AG04450 (cell line): ENCODE measurements at regions not wholly inside any gene's neighbourhood (a gene's known extent, or its start where the extent isn't known, plus 50 kb on each side); places are given as distances from the start of the nearest gene placed in this dataset.

Source experiments
- CTCF ChIA-PET: fragments of 300-600, 350-600 bp; formaldehyde crosslinking; extraction: SDS; loops from one replicate; lab custom pipeline; 2022; ENCODE audit warnings: antibody characterized with exemption, inconsistent platforms; lab: Charles Lee
- POLR2A ChIA-PET: fragments of 350-600 bp; formaldehyde crosslinking; extraction: SDS; loops from one replicate; lab custom pipeline; 2021; ENCODE audit warnings: antibody characterized with exemption, inconsistent platforms; lab: Yijun Ruan, JAX
- DNase-seq: peaks from one replicate; pipeline ENCODE4 v3.0.0-alpha.2; 2011; ENCODE audit warnings: low read depth, low spot score
- H3K27ac ChIP-seq: one replicate; pipeline ENCODE4 v1.5.1; 2012; ENCODE audit warnings: low read depth, low read length, control low read depth
- H3K27me3 ChIP-seq: one replicate; pipeline ENCODE4 v1.6.0; 2012; ENCODE audit warnings: low read length; ENCODE audit not compliant: control insufficient read depth, insufficient read depth
- H3K4me3 ChIP-seq: 2 replicates; pipeline ENCODE4 v1.5.1; 2011; ENCODE audit warnings: mild to moderate bottlenecking, low read depth, low read length, control low read depth
- H3K9me3 ChIP-seq: 2 replicates; pipeline ENCODE4 v1.5.1; 2012; ENCODE audit warnings: low read length; ENCODE audit not compliant: control insufficient read depth, insufficient read depth
- TF ChIP-seq, protein P1 (sequence below): IDR thresholded peaks from 2 replicates; pipeline ENCODE4 v1.5.1; 2011; ENCODE audit warnings: low read depth, low read length, control low read depth, inconsistent platforms

DNA sequence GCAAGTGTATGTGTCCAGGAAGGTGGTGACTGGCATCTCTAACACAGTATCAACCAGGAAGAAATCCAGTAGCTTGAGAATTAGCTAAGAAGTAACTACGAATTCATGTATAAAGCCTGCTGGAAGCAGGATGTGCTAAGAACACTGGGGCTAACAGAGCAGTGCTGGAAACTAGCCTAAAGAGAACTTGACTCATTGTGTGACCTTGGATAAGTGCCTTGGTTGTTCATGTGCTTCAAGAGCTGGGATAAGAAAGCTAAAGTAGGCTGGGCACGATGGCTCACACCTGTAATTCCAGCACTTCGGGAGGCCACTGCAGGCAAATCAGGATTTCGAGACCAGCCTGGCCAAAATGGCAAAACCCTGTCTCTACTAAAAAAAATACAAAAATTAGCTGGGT lies 186.9 kb downstream of the RRAGC start:
- no peaks in the 10 kb centered on the region for H3K27me3 ChIP-seq
- DNase-seq = no peak
- no peaks in the 10 kb centered on the region for H3K9me3 ChIP-seq
- no peak overlapping the region for H3K27ac ChIP-seq
- TF ChIP-seq, protein P1, sequence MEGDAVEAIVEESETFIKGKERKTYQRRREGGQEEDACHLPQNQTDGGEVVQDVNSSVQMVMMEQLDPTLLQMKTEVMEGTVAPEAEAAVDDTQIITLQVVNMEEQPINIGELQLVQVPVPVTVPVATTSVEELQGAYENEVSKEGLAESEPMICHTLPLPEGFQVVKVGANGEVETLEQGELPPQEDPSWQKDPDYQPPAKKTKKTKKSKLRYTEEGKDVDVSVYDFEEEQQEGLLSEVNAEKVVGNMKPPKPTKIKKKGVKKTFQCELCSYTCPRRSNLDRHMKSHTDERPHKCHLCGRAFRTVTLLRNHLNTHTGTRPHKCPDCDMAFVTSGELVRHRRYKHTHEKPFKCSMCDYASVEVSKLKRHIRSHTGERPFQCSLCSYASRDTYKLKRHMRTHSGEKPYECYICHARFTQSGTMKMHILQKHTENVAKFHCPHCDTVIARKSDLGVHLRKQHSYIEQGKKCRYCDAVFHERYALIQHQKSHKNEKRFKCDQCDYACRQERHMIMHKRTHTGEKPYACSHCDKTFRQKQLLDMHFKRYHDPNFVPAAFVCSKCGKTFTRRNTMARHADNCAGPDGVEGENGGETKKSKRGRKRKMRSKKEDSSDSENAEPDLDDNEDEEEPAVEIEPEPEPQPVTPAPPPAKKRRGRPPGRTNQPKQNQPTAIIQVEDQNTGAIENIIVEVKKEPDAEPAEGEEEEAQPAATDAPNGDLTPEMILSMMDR = no peak
- H3K4me3 ChIP-seq = no peak overlapping the region
- ChIA-PET POLR2A (no interaction called here), CTCF (no interaction called here)

DNA sequence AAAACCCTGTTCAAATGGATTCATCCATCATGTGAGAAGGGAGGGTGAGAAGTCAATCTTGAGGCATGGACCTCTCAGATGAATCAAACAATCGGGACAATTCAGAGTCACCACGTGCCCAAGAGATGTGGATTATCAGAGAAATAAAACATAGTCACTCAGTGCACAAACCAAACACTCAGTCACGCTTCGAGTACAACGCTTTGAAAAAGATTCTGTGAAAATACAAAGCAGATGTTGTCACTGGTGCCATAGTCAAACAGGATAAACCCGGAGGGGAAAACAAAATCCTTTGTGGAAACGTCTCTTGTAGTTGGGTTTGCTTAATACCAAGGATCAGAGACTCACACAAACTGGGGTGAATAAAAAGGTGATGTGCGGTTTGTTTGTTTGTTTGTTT lies 188.4 kb downstream of the RRAGC start:
- no peak overlapping the region for H3K27ac ChIP-seq
- no peaks in the 10 kb centered on the region for H3K9me3 ChIP-seq
- CTCF ChIA-PET = no interaction called here
- POLR2A ChIA-PET = no interaction called here
- DNase-seq = no peak
- TF ChIP-seq, protein P1 = no peak
- H3K4me3 ChIP-seq = no peak overlapping the region
- no peaks in the 10 kb centered on the region for H3K27me3 ChIP-seq

DNA sequence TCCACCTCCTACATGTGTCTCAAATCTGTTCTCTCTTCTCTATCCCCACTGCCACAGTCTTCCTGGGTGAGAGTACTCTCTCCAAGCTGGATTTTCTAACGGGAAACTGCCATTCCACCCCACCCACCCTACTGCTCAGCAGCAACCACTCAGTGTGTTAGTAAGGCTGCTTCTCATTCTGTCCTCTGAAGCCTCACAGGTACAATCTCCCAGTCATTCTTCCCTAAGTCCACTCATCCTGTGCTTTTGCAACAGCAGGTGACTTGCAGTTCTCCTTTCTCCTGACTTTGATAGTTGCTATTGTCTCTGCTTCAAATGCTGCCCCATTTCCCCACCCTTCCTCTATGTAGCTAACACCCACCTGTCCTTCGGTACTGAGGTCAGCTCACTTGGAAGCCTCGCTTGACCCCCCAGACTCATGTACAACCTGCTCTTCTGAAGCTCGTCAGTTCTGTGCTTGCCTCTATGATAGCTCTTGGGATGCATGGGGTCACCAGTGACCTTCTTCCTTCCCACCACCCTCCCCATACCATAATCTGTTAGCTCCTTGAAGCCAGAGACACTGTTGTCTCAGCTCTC lies 188.9 kb downstream of the RRAGC start:
- Histone ChIP-seq H3K27me3 (no peaks in the 10 kb centered on the region), H3K9me3 (no peaks in the 10 kb centered on the region), H3K4me3 (no peak overlapping the region), H3K27ac (no peak overlapping the region)
- no peak for DNase-seq
- TF ChIP-seq, protein P1 = no peak
- CTCF ChIA-PET = no interaction called here
- POLR2A ChIA-PET = no interaction called here

DNA sequence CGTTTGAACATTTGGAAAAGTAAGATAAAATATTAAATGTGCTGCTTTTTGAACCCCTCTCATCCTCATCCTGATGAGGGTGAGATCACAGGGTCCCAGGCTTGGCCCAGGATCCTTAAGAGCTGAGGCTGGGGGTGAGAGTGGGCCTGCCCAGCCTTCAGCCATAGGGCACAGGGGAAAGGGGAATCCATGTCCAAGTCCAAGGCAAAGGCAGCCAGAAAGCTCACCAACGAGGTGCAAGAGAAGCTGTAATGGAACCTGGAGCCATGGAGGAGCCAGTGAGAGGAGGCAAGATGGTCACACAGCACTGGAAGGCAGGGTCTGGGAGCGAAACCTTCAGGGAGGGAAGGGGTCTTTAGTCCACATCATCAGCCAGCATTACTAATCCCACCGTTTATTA lies 191.9 kb downstream of the RRAGC start:
- Histone ChIP-seq H3K9me3 (no peaks in the 10 kb centered on the region), H3K27ac (no peak overlapping the region), H3K27me3 (no peaks in the 10 kb centered on the region), H3K4me3 (no peak overlapping the region)
- CTCF ChIA-PET = no interaction called here
- POLR2A ChIA-PET = no interaction called here
- DNase-seq = no peak
- TF ChIP-seq, protein P1 = no peak

DNA sequence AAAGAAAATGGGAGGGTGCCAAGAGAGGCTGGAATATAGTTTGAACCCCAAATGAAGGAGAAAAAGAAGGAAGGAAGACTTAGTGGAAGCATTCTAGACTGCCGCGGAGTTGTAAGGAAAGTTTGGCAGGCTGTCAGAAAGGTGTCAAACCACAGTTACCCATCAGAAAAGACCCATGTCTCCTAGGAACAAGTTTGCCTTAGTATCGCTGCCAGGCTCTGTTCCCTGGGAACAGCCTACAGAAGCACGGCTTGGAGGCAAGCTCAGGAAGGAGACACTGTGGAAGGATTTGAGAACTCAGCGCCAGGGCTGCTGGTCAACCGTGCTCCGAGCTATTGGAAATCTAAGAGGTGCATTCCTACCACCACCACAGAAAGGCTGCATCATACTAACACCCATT lies 197.4 kb downstream of the RRAGC start:
- CTCF ChIA-PET = no interaction called here
- POLR2A ChIA-PET = no interaction called here
- TF ChIP-seq, protein P1 = no peak
- no peak for DNase-seq
- H3K27me3 ChIP-seq = no peaks in the 10 kb centered on the region
- H3K27ac ChIP-seq = no peak overlapping the region
- no peaks in the 10 kb centered on the region for H3K9me3 ChIP-seq
- H3K4me3 ChIP-seq = no peak overlapping the region
